Activated CD8-positive, alpha-beta T cell treated with anti-CD3 and anti-CD28 coated beads, Interleukin-2, amount 10 ng/mL, durations not matched to agents 7 days and 5 days (primary cell): ENCODE measurements at regions not wholly inside any gene's neighbourhood (a gene's known extent, or its start where the extent isn't known, plus 50 kb on each side); places are given as distances from the start of the nearest gene placed in this dataset.
"Not testable (repeated sequence)": the region's sequence is repeated elsewhere in the genome, so short reads cannot be mapped to it uniquely, and the experiment has no call there.

ENCODE experiments used
- ATAC-seq: fragments of 150-1000 bp; cut with Tn5 transposase; one replicate; pipeline ENCODE4 v1.10.0; 2021; ENCODE audit warnings: moderate library complexity
- CTCF ChIA-PET: fragments of 350-600 bp; sonication (Branson Sonifier 250); formaldehyde crosslinking; loops from one replicate; lab custom pipeline; 2021; ENCODE audit warnings: antibody characterized with exemption; lab: Charles Lee
- POLR2A ChIA-PET: fragments of 350-600 bp; sonication (Branson Sonifier 250); formaldehyde crosslinking; loops from one replicate; lab custom pipeline; 2021; ENCODE audit warnings: antibody characterized with exemption; lab: Charles Lee
- DNase-seq: peaks from one replicate; pipeline ENCODE4 v3.0.0-alpha.2; 2020
- H3K27ac Mint-ChIP-seq: one replicate; pipeline ENCODE4 v1.8.0; 2021; ENCODE audit warnings: mild to moderate bottlenecking, mixed read lengths
- H3K27me3 Mint-ChIP-seq: one replicate; pipeline ENCODE4 v1.8.0; 2021; ENCODE audit warnings: low read depth, mixed read lengths
- H3K36me3 Mint-ChIP-seq: one replicate; pipeline ENCODE4 v1.8.0; 2021; ENCODE audit warnings: low read depth, mixed read lengths
- H3K4me1 Mint-ChIP-seq: one replicate; pipeline ENCODE4 v1.8.0; 2021; ENCODE audit warnings: low read depth, mixed read lengths
- H3K4me3 Mint-ChIP-seq: one replicate; pipeline ENCODE4 v1.8.0; 2021; ENCODE audit warnings: mild to moderate bottlenecking, mixed read lengths
- H3K9me3 Mint-ChIP-seq: one replicate; pipeline ENCODE4 v1.8.0; 2022; ENCODE audit warnings: mixed read lengths; ENCODE audit not compliant: insufficient read depth

GRCh38 chr4:138113819-138114400 lies 128.2 kb downstream of the SLC7A11 start:
- POLR2A ChIA-PET, result no interaction called here
- DNase-seq, result no peak
- ATAC-seq, result no peak
- no peaks in the 10 kb centered on the region for H3K36me3 Mint-ChIP-seq
- CTCF ChIA-PET, result no interaction called here
- no peaks in the 10 kb centered on the region for H3K9me3 Mint-ChIP-seq
- H3K27me3 Mint-ChIP-seq, result no peaks in the 10 kb centered on the region
- H3K4me1 Mint-ChIP-seq, result no peaks in the 10 kb centered on the region
- no peak overlapping the region for H3K27ac Mint-ChIP-seq
- no peak overlapping the region for H3K4me3 Mint-ChIP-seq

- H3K9me3 Mint-ChIP-seq, H3K4me3 Mint-ChIP-seq, CTCF ChIA-PET: not testable (repeated sequence)
Observed at GRCh38 chr4:138112890-138113289, 129.3 kb downstream of the SLC7A11 start.

GRCh38 chr4:138112389-138112788 lies 129.8 kb downstream of the SLC7A11 start:
- no peak overlapping the region for H3K27ac Mint-ChIP-seq
- CTCF ChIA-PET, result interaction anchor here (1.0 to 1.8 kb wide), 2 partner anchors 22 to 70 kb away, joined by 3 to 5 read pairs; no protein-coding TSS in a partner anchor
- no peak overlapping the region for H3K4me3 Mint-ChIP-seq
- no peaks in the 10 kb centered on the region for H3K27me3 Mint-ChIP-seq
- ATAC-seq (no peak), DNase-seq (no peak)
- H3K4me1 Mint-ChIP-seq, result no peaks in the 10 kb centered on the region
- H3K9me3 Mint-ChIP-seq, result no peaks in the 10 kb centered on the region
- H3K36me3 Mint-ChIP-seq, result no peaks in the 10 kb centered on the region
- POLR2A ChIA-PET, result no interaction called here

More at GRCh38 chr4:138112890-138113289, 129.3 kb downstream of the SLC7A11 start:
- H3K4me1 Mint-ChIP-seq, DNase-seq, H3K27ac Mint-ChIP-seq, H3K36me3 Mint-ChIP-seq, H3K27me3 Mint-ChIP-seq, POLR2A ChIA-PET, ATAC-seq: not testable (repeated sequence)

GRCh38 chr4:138111462-138112000 lies 130.6 kb downstream of the SLC7A11 start:
- ChIA-PET CTCF (interaction anchor here (1.0 to 1.8 kb wide), 2 partner anchors 21 to 71 kb away, joined by 3 to 5 read pairs; no protein-coding TSS in a partner anchor), POLR2A (no interaction called here)
- no peak overlapping the region for H3K4me3 Mint-ChIP-seq
- no peak overlapping the region for H3K27ac Mint-ChIP-seq
- no peak for DNase-seq
- no peaks in the 10 kb centered on the region for H3K9me3 Mint-ChIP-seq
- ATAC-seq, result no peak
- H3K27me3 Mint-ChIP-seq, result no peaks in the 10 kb centered on the region
- H3K36me3 Mint-ChIP-seq, result no peaks in the 10 kb centered on the region
- H3K4me1 Mint-ChIP-seq, result no peaks in the 10 kb centered on the region

- ChIA-PET POLR2A (no interaction called here), CTCF (interaction anchor here (1.8 kb wide), 1 partner anchor 20 kb away, joined by 5 read pairs; no protein-coding TSS in a partner anchor)
- ATAC-seq, result no peak
- Mint-ChIP-seq H3K27me3 (no peaks in the 10 kb centered on the region), H3K27ac (no peak overlapping the region), H3K4me3 (no peak overlapping the region), H3K9me3 (no peaks in the 10 kb centered on the region), H3K4me1 (no peaks in the 10 kb centered on the region), H3K36me3 (no peaks in the 10 kb centered on the region)
- no peak for DNase-seq
Observed at GRCh38 chr4:138110815-138111214, 131.3 kb downstream of the SLC7A11 start.

- Mint-ChIP-seq H3K9me3 (no peaks in the 10 kb centered on the region), H3K36me3 (no peaks in the 10 kb centered on the region), H3K4me1 (no peaks in the 10 kb centered on the region), H3K27me3 (no peaks in the 10 kb centered on the region), H3K4me3 (no peak overlapping the region), H3K27ac (no peak overlapping the region)
- no peak for DNase-seq
- ATAC-seq, result no peak
- ChIA-PET CTCF (no interaction called here), POLR2A (no interaction called here)
Observed at GRCh38 chr4:138107023-138107422, 135.1 kb downstream of the SLC7A11 start.

GRCh38 chr4:138105331-138105730 lies 136.8 kb downstream of the SLC7A11 start:
- Mint-ChIP-seq H3K4me3 (no peak overlapping the region), H3K4me1 (no peaks in the 10 kb centered on the region), H3K27ac (no peak overlapping the region), H3K36me3 (no peaks in the 10 kb centered on the region), H3K27me3 (no peaks in the 10 kb centered on the region), H3K9me3 (no peaks in the 10 kb centered on the region)
- ATAC-seq (no peak), DNase-seq (no peak)
- ChIA-PET POLR2A (no interaction called here), CTCF (no interaction called here)

- no peak for ATAC-seq
- DNase-seq, result no peak
- Mint-ChIP-seq H3K4me1 (no peaks in the 10 kb centered on the region), H3K27me3 (no peaks in the 10 kb centered on the region), H3K9me3 (no peaks in the 10 kb centered on the region), H3K27ac (no peak overlapping the region), H3K4me3 (no peak overlapping the region), H3K36me3 (no peaks in the 10 kb centered on the region)
- POLR2A ChIA-PET, result no interaction called here
- CTCF ChIA-PET, result no interaction called here
Observed at GRCh38 chr4:138104284-138104680, 137.9 kb downstream of the SLC7A11 start.

GRCh38 chr4:138103597-138104283 lies 138.4 kb downstream of the SLC7A11 start:
- Mint-ChIP-seq H3K4me1 (no peaks in the 10 kb centered on the region), H3K27me3 (no peaks in the 10 kb centered on the region), H3K4me3 (no peak overlapping the region), H3K9me3 (no peaks in the 10 kb centered on the region), H3K27ac (no peak overlapping the region), H3K36me3 (no peaks in the 10 kb centered on the region)
- CTCF ChIA-PET, result no interaction called here
- no peak for ATAC-seq
- no peak for DNase-seq
- POLR2A ChIA-PET, result no interaction called here

GRCh38 chr4:138099385-138099784 lies 142.8 kb downstream of the SLC7A11 start:
- no peaks in the 10 kb centered on the region for H3K9me3 Mint-ChIP-seq
- H3K4me3 Mint-ChIP-seq, result no peak overlapping the region
- DNase-seq (no peak), ATAC-seq (no peak)
- ChIA-PET POLR2A (no interaction called here), CTCF (interaction anchor here (1.6 kb wide), 1 partner anchor 9 kb away, joined by 8 read pairs; no protein-coding TSS in a partner anchor)
- no peaks in the 10 kb centered on the region for H3K36me3 Mint-ChIP-seq
- no peaks in the 10 kb centered on the region for H3K4me1 Mint-ChIP-seq
- peaks cover 2% of the 10 kb centered on the region for H3K27me3 Mint-ChIP-seq
- no peak overlapping the region for H3K27ac Mint-ChIP-seq

- CTCF ChIA-PET, result interaction anchor here (1.0 kb wide), 1 partner anchor 252 kb away, joined by 3 read pairs; no protein-coding TSS in a partner anchor
- DNase-seq, result no peak
- Mint-ChIP-seq H3K4me1 (no peaks in the 10 kb centered on the region), H3K27me3 (peaks cover 2% of the 10 kb centered on the region), H3K9me3 (no peaks in the 10 kb centered on the region), H3K27ac (no peak overlapping the region), H3K4me3 (no peak overlapping the region), H3K36me3 (no peaks in the 10 kb centered on the region)
- POLR2A ChIA-PET, result no interaction called here
- no peak for ATAC-seq
Observed at GRCh38 chr4:138097912-138098600, 144.1 kb downstream of the SLC7A11 start.
